ENCODE measurements at regions not wholly inside any gene's neighbourhood (a gene's known extent, or its start where the extent isn't known, plus 50 kb on each side); places are given as distances from the start of the nearest gene placed in this dataset.
A peak's percentile ranks its signal among the peaks of the same experiment; 100 is the strongest.

- no peak for DNase-seq
These were observed 51.4 kb upstream of the KANK4 start for GRCh38 chr1:62370594-62370993.

GRCh38 chr1:62371375-62371774 is 52.1 kb upstream of the KANK4 start:
- DNase-seq: no peak

GRCh38 chr1:62373221-62373620 is 54.0 kb upstream of the KANK4 start:
- DNase-seq: no peak

- no peak for DNase-seq
These were observed 57.9 kb upstream of the KANK4 start for GRCh38 chr1:62377043-62377562.

- DNase-seq: no peak
These were observed 56.7 kb upstream of the USP1 start for GRCh38 chr1:62380181-62380580.

GRCh38 chr1:62381831-62382657 is 54.8 kb upstream of the USP1 start:
- DNase-seq: no peak

- no peak for DNase-seq
These were observed 54.2 kb upstream of the USP1 start for GRCh38 chr1:62382658-62382955.

GRCh38 chr1:62384276-62385005 is 52.4 kb upstream of the USP1 start:
- DNase-seq: peak; percentile 89

GRCh38 chr1:62385923-62386322 is 50.9 kb upstream of the USP1 start:
- no peak for DNase-seq

GRCh38 chr1:62386351-62387121 is 50.3 kb upstream of the USP1 start:
- DNase-seq: no peak
